ENCODE measurements at regions not wholly inside any gene's neighbourhood (a gene's known extent, or its start where the extent isn't known, plus 50 kb on each side); places are given as distances from the start of the nearest gene placed in this dataset.

DNA sequence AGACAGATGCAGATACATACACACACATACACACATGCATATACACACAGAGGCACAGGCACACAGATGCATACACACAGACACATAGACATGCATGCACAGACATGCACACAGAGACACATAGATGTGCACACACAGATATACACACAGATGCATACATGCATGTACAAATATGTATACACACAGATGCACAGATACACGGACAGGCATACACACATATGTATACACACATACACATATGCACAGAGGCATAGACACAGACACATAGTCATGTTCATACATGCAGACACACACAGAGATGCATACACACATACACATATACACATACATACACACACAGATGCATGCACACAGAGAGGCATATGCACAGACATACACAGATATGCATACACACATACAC lies 437.3 kb upstream of the SMIM21 start (continued):
- TF ChIP-seq, protein P1, sequence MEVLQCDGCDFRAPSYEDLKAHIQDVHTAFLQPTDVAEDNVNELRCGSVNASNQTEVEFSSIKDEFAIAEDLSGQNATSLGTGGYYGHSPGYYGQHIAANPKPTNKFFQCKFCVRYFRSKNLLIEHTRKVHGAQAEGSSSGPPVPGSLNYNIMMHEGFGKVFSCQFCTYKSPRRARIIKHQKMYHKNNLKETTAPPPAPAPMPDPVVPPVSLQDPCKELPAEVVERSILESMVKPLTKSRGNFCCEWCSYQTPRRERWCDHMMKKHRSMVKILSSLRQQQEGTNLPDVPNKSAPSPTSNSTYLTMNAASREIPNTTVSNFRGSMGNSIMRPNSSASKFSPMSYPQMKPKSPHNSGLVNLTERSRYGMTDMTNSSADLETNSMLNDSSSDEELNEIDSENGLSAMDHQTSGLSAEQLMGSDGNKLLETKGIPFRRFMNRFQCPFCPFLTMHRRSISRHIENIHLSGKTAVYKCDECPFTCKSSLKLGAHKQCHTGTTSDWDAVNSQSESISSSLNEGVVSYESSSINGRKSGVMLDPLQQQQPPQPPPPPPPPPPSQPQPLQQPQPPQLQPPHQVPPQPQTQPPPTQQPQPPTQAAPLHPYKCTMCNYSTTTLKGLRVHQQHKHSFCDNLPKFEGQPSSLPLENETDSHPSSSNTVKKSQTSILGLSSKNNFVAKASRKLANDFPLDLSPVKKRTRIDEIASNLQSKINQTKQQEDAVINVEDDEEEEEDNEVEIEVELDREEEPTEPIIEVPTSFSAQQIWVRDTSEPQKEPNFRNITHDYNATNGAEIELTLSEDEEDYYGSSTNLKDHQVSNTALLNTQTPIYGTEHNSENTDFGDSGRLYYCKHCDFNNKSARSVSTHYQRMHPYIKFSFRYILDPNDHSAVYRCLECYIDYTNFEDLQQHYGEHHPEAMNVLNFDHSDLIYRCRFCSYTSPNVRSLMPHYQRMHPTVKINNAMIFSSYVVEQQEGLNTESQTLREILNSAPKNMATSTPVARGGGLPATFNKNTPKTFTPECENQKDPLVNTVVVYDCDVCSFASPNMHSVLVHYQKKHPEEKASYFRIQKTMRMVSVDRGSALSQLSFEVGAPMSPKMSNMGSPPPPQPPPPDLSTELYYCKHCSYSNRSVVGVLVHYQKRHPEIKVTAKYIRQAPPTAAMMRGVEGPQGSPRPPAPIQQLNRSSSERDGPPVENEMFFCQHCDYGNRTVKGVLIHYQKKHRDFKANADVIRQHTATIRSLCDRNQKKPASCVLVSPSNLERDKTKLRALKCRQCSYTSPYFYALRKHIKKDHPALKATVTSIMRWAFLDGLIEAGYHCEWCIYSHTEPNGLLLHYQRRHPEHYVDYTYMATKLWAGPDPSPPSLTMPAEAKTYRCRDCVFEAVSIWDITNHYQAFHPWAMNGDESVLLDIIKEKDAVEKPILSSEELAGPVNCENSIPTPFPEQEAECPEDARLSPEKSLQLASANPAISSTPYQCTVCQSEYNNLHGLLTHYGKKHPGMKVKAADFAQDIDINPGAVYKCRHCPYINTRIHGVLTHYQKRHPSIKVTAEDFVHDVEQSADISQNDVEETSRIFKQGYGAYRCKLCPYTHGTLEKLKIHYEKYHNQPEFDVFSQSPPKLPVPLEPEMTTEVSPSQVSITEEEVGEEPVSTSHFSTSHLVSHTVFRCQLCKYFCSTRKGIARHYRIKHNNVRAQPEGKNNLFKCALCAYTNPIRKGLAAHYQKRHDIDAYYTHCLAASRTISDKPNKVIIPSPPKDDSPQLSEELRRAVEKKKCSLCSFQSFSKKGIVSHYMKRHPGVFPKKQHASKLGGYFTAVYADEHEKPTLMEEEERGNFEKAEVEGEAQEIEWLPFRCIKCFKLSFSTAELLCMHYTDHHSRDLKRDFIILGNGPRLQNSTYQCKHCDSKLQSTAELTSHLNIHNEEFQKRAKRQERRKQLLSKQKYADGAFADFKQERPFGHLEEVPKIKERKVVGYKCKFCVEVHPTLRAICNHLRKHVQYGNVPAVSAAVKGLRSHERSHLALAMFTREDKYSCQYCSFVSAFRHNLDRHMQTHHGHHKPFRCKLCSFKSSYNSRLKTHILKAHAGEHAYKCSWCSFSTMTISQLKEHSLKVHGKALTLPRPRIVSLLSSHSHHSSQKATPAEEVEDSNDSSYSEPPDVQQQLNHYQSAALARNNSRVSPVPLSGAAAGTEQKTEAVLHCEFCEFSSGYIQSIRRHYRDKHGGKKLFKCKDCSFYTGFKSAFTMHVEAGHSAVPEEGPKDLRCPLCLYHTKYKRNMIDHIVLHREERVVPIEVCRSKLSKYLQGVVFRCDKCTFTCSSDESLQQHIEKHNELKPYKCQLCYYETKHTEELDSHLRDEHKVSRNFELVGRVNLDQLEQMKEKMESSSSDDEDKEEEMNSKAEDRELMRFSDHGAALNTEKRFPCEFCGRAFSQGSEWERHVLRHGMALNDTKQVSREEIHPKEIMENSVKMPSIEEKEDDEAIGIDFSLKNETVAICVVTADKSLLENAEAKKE (CRISPR knock-in tag; IDR thresholded peaks at IDR 0.05) = no peak
- TF ChIP-seq, protein P2, sequence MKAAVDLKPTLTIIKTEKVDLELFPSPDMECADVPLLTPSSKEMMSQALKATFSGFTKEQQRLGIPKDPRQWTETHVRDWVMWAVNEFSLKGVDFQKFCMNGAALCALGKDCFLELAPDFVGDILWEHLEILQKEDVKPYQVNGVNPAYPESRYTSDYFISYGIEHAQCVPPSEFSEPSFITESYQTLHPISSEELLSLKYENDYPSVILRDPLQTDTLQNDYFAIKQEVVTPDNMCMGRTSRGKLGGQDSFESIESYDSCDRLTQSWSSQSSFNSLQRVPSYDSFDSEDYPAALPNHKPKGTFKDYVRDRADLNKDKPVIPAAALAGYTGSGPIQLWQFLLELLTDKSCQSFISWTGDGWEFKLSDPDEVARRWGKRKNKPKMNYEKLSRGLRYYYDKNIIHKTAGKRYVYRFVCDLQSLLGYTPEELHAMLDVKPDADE (IDR thresholded peaks at IDR 0.05) = no peak
- TF ChIP-seq EZH2 (IDR thresholded peaks at IDR 0.05; ENCODE audit: low read depth, unreplicated experiment) = no peak

DNA sequence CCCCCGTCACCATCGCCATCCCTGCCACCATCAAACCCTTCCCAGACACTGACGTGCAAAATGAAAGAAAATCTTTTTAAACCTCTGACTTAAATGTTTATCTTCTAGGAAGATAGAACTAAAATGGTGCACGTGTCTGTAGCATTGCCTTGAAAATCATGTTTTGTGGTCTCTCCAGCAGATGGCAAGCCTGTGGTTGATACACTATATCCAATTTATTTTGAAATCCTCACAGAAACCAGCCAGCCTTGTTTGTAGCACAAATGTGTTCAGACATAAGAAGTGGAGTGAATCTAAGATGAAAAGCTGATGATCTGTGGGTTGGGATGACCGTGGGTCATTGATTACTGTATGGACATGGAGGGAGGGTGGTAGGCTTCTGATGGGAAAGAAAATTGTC lies 436.2 kb upstream of the SMIM21 start:
- no peak overlapping the region for H3K4me3 Mint-ChIP-seq
- no peaks in the 10 kb centered on the region for H3K36me3 ChIP-seq (ENCODE audit: insufficient read depth)
- no peak for TF ChIP-seq POLR2AphosphoS5 (IDR thresholded peaks at IDR 0.05; ENCODE audit: low read depth)
- no peak overlapping the region for H3K4me2 ChIP-seq
- no peak overlapping the region for H3K4me3 ChIP-seq
- H3K9me3 Mint-ChIP-seq = no peaks in the 10 kb centered on the region
- H3K4me1 Mint-ChIP-seq = peaks cover 8% of the 10 kb centered on the region
- ATAC-seq = no peak
- peaks cover 15% of the 10 kb centered on the region for H3K9me2 ChIP-seq (ENCODE audit: insufficient read depth)
- no peak overlapping the region for H3K27ac ChIP-seq (ENCODE audit: low read depth)
- H3F3A ChIP-seq (replicated peaks; ENCODE audit: low read depth) = no peaks in the 10 kb centered on the region
- H3K27me3 ChIP-seq (ENCODE audit: insufficient read depth) = no peaks in the 10 kb centered on the region
- no peaks in the 10 kb centered on the region for H4K20me1 ChIP-seq (replicated peaks; ENCODE audit: insufficient read depth)
- DNase-seq (ENCODE audit: low spot score) = no peak
- H3K36me3 Mint-ChIP-seq (ENCODE audit: low read depth) = peaks cover 2% of the 10 kb centered on the region; the same call in 1 of the 3 replicates
- peaks cover 3% of the 10 kb centered on the region for H3K27me3 Mint-ChIP-seq (ENCODE audit: insufficient read depth, low read depth, poor library complexity)
- H3K4me1 ChIP-seq (ENCODE audit: insufficient read depth) = peaks cover 6% of the 10 kb centered on the region; the same call in 1 of the 2 replicates
- H3K27ac Mint-ChIP-seq = no peak overlapping the region
- no peak overlapping the region; the same call in 1 of the 2 replicates for H2AFZ ChIP-seq
- H3K79me2 ChIP-seq (replicated peaks; ENCODE audit: insufficient read depth) = no peaks in the 10 kb centered on the region

All from GM23338 (cell line).